ENCODE measurements at regions not wholly inside any gene's neighbourhood (a gene's known extent, or its start where the extent isn't known, plus 50 kb on each side); places are given as distances from the start of the nearest gene placed in this dataset.

DNA sequence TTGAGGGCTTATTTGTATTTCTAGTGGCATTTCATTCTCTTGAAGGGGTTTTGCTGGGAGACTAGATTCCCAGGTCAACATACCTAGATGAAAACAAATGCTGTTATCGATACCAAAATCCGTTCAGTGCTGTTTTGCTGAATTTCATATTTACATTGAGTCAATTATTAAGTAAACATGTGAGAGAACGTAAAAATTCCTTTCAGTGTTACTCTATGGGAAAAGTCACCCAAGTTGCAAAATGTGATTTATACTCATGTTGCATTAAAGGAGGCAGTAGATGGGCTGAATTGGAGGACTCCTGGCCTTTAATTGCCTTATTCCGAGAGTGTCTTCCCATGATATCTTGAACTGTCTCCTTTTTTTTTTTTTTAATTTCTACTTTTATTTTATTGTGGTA is 1011.3 kb upstream of the NR2F2 start:
- DNase-seq (ENCODE audit: low read depth in 2 of 2), result no peak

DNA sequence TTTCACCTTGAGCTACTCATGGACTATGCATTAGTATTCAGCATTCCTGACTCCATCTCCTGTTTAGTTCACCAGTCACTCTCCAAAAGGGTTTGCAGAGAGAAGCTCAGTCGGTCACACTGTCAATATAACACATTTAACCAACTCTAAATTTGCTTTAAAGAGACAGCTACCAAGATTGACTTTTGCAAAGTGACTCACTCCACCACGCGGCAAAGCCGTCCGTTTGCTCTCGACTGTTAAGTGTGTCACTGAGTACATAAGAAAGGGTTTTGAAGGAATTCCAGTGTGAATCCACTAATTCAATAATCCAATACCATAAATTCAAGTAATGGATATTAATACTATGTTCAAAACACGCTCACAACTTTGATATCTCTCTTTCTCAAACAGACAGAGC is 1006.7 kb upstream of the NR2F2 start:
- DNase-seq (ENCODE audit: low read depth in 2 of 2), result no peak

DNA sequence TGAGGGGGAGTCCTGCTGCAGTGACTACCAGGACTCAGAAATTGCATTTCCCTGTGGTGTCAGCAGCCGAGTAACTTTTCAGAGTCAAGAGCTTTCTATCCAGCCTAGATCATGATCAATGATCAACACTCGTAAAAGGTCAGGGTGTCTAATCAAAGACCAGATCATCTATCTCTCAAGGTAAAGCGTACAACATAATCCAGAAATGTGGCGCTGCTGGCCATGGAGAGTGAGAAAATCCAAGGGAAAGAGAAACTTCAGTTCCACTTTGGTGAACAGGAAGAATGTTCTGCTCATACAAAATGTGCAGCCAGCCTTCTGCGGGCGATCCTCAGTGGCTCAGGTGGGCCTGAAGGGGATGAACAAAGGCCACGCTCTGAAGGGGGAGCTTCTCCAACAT is 1005.8 kb upstream of the NR2F2 start:
- DNase-seq (ENCODE audit: low read depth in 2 of 2), result no peak

DNA sequence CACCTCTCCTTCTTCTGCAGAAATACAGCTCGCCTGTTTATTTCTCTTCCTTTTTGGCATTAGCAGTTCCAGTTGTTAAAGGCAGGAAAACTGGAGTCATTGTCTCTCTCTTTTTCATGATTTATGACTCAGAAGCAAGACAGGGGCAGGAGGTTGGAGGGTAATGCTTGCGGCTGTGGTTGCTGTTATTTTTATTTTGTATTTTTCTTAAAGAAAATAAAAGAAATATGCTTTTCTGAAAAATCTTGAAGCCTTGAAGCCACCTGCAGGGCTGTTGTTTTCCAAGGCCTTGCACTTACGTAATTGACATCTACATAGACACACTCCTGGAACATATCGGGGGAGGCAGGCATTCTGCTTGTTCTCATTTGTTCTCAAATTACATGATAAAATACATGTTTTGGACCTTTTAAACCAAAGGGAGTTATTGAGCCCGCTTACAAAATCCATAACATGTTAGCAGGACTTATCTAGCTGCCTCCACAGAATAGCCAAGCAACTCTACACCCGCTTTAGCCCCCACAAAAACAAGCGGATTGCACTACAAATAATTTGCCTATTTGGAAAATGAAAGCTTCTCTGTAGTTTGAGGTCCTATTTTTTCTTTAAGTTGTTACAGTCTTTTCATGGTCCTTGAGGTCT is 1004.6 kb upstream of the NR2F2 start:
- no peak for DNase-seq (ENCODE audit: low read depth in 2 of 2)

DNA sequence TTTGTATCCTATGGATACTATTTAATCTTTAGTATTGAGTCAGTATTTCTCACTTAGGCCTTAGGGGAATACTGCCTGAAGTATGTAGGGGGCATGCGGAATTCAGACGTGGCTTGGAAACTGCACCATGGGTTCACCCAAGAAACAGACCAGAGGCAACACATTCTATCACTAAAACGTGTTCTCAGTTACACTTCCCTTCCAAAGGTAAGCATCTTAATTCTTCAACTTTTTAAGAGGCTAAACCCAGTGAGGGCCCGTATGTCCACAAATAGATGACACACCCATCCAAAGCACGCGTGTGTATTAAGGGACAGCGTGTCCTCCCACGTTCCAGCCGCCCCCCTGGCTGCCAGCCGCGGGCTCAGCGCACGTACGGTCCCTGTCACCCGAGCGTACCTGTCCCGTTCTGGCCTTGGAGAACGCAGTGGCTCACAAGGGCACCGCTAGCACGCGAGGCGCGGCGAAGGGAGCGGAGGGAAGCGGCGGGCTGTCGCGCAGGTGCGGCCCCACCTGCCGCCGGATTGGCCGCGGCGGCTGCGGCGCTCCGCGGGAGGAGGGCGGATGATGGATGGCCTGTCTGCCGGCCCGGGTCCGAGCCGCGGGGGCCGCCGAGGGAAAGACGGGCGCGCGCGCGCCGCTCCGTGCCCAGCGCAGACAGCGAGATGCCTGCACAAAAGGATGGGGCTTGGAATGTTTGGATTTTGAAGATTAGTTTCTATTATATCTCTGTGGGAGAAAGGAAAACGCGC is 1003.9 kb upstream of the NR2F2 start:
- DNase-seq (ENCODE audit: low read depth in 2 of 2), result no peak

DNA sequence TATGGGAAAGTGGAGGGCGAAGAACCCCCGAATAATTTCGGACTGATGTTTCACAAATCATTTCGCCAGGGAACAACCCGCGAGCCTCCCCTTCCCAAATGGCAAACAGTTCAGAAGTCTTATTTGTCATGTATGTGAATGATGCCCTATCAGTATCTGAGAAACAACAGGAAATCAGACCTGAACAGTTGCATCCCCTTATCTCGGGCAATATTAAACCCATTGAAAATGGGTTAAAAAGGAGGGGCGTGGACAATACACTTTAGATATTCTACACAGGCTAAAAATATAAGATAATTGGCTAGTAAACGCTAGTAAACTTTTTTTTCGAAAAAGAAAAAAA is 1003.3 kb upstream of the NR2F2 start:
- DNase-seq (ENCODE audit: low read depth in 2 of 2), result no peak

DNA sequence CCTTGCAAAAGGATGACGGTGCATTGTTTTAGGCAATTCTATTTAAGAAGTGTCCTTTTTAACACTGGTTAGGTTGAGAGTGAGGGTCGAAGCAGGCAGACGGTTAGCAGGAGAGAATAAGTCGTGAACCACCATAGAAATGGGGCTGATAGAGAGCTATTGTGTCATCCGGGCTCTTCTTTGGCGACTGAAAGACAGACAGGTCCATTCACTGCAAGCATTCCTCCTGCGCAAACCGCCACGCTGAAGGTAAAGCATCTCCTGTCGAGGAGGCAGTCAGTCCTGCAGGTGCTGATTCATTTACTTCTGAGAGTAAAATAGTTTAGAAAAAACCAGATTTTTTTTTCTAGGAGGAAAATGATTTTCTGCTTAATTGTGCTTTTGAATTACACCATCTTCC is 1002.8 kb upstream of the NR2F2 start:
- no peak for DNase-seq (ENCODE audit: low read depth in 2 of 2)

DNA sequence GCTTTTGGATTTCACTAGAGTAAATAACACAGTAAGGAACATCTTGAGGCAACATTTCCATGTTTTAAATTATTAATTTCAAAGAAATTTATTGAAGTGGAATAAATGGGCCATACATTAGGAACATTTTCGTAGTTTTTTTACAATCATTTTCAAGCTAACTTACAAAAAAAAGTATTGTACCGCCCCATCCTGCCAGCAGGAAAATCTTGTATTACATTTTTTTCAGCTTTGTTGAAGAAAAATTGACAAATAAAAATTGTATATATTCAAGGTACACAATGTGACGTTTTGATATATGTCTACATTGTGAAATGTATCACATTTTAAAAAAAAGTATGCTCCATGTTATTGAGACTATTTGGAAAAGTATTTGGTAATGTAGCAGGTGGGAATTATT is 1001.9 kb upstream of the NR2F2 start:
- DNase-seq (ENCODE audit: low read depth in 2 of 2), result no peak

DNA sequence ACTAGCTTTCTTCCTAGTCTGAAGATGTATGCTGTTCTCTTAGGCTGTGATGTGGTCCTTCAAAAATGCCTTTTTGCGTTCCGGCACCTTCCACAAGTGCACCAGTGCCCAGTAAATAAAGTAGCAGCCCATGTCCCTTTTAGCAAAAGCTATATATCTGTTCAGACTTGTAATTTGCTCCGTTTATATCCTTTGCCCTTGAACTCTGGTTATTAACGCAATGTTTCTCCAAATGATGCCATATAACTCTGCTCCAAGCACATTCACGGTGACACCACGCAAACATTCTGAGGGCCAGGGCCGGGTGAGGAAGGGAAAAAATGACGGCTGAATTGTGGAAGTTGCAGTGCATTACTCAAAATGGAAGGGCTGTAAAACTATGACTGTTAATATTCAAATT is 1001.1 kb upstream of the NR2F2 start:
- no peak for DNase-seq (ENCODE audit: low read depth in 2 of 2)

DNA sequence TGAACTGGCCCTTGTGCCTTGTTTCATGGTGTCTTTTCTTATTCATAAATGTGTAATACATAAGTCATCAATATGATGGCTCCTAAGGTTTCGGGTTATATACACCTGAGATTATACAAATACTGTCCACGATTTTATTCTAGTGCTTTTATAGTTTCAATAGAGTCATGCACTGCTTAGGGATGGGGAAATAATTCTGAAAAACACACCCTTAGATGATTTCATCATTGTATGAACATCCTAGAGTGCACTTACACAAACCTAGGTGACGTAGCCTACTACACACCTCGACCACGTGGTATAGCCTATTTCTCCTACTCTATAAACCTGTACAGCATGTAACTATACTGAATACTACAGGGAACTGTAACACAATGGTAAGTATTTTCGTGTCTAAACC is 988.8 kb upstream of the NR2F2 start:
- DNase-seq (ENCODE audit: low read depth in 2 of 2), result no peak

DNA sequence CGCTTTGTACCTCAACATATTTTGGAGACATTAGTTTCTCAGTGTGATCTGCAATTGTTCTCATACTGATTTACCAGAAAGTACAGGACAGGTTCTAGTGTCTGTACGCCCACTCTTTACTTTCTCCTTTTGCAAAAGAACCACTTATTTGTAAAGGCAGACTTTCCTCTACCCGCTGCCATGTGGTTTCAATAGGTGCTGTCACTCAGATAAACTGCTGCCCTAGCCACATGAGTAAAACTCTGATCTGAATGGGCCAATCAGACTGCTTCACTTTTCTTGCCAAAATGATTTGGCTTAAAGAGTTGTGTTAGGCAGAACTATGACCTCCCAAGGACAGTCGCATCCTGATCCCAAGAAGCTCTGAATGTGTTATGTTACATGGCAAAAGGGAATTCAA is 984.6 kb upstream of the NR2F2 start:
- no peak for DNase-seq (ENCODE audit: low read depth in 2 of 2)

DNA sequence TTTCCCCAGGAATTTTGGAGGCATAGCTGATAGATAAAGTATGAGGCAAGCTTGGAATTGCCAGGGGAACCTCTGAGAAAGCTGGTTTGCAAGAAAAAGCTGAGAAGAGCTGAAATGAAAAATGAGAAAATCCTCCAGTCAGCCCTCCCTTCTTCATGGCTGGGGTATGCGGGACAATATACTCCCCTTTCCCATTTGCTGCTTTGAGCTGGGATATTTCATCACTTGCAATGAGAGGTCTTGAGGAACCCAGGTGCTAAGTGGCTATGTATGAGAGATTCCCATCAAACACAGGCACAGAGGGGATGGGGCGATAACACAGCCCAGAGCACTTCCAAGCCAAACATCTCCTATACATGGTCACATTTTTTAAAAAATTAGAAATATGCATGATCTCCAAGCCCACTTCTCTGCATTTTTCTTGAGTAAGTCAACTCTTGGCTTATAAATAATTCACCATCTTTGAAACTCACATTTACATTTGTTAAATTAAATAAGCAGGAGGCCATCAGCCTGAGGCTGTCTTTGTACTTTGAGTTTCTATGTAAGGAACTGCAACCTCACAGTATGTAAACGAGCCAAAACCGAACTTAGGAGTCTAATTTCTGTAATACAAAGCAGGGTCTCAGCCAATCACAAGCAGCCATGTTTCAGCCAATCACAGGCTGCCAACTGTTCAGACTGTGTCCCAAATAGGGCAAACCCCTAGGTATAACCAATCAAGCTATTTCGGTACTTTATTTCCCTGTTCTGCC is 983.6 kb upstream of the NR2F2 start:
- no peak for DNase-seq (ENCODE audit: low read depth in 2 of 2)

DNA sequence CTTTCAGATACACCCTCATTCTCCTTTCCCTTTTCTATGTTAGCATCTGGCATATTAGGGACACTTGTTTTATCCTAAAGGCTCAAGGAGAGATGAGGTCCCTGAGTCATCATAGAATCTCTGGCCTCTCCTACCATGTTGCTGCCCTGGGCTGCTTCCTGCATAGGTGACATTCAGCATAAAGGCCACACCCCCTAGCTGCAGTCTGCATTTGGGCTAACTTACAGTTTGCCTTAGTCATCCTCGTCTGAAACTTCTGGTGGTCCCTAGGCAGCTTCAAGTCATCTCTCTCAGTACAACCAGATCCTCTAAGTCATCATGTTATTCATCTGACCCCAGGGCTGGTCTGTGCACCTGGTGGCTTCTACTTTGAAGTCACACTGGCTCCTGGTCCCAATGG is 982.7 kb upstream of the NR2F2 start:
- DNase-seq (ENCODE audit: low read depth in 2 of 2), result no peak

DNA sequence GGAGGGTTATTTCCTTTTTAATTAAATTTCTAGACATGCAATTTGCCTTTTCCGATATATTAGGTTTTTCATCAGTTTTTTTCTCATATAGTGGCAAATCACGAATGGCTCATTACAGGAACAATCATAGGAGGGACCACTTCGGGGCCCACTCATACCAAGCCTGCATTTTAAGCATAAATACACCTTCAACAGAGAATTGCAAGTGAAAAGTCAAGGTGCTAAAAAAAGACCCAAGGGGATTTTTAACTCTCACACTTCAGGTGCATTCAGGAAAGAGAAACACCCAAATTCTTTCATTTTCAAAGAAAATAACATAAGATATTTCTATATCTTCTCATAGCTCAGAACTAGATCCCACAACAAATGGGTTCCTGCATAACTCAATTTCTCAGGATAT is 979.6 kb upstream of the NR2F2 start:
- DNase-seq (ENCODE audit: low read depth in 2 of 2), result no peak

DNA sequence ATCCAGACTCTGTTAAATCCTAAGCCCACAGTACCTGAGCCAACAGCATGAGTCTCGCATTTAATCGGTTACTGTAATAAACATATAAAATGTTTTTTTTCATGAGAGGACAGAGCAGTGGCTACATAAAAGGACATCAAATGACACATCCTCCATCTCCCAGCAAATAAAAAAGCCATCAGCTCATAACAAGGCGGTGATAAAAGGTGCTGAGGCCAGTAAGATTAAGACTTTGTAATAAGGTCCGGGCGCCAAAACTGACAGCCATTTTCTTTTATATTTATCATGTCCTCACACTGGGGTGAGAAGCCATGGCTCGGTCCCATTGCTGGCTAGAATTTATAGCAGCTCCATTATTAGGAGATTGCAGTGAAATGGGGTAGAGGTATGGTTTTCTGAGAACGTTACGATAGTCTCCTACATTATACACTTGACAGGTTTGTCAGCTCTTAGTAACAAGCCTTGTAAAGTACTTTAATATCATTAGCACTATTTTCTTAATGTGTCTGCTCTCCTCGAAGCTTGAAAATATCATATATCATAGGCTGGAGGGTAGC is 977.8 kb upstream of the NR2F2 start:
- no peak for DNase-seq (ENCODE audit: low read depth in 2 of 2)

DNA sequence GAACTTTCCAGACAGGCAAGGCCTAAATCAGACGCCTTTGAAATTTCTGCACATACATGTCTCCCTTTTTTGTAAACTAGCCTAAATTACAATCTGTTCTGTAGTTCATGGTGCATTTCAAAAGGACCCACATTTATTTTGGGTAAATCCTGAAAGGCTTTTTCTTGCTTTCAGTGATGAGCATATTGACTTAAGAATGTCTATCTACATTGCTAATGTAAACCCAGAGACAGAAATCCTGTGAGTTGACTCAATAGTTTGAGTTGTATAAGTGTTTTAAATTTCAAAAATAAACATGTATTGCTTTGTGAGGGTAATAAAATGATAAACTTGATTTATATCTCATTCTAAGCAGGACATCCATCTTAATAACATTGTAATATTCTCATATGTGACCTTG is 977.0 kb upstream of the NR2F2 start:
- no peak for DNase-seq (ENCODE audit: low read depth in 2 of 2)

DNA sequence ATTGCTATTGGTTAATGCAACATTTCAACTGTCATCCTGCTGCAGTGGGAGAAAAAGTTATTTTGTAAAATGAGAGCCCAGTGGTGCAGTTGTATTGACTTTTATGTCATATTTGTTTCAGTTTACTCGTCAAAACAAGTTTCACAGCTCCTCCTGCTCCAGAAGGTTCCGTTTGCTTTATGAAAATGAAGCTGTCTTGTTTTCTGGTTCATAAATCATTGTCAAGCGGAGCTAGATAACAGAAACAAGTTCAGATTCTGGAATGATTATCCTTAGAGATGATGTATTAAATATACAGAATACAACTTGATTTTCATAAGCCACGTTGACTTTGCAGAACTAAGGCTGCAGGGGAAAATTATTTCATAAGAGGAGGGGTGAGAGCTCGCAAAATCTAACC is 970.5 kb upstream of the NR2F2 start:
- no peak for DNase-seq (ENCODE audit: low read depth in 2 of 2)

DNA sequence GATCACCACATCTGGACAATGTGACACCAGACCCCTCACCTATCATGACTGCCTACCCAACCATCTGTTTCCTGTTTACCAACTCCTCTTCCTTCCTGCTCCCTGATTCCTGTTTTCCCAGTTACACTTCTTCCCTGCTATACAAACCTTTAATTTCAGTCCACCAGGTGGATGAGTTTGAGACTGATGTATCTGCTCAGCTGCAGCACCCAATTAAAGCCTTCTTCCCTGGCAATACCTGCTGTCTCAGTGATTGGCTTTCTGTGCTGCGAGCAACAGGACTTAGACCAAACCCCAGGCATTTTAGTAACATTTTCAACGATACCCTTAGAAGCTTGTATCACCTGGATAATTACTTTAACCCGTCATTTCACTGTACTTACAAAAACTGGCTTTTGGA is 968.2 kb upstream of the NR2F2 start:
- DNase-seq (ENCODE audit: low read depth in 2 of 2), result no peak

DNA sequence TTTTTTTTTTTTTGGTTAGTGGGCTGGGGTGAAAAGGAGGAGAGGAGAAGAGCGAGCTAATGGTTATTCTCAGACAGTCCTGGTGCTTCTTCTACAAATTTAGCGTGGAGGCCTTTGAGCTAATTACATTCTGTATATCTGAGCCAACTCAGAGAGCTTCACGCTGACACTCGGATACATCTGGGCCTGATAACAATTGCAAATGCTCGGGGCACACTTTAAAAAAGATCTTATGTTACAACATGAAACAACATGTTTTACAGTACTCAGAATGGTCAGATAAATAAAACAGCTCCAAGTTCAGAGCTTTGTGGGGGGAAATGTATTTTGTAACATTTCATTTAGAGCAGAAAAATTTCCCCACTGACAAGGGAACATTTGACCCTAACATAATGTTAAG is 966.9 kb upstream of the NR2F2 start:
- DNase-seq (ENCODE audit: low read depth in 2 of 2), result no peak

DNA sequence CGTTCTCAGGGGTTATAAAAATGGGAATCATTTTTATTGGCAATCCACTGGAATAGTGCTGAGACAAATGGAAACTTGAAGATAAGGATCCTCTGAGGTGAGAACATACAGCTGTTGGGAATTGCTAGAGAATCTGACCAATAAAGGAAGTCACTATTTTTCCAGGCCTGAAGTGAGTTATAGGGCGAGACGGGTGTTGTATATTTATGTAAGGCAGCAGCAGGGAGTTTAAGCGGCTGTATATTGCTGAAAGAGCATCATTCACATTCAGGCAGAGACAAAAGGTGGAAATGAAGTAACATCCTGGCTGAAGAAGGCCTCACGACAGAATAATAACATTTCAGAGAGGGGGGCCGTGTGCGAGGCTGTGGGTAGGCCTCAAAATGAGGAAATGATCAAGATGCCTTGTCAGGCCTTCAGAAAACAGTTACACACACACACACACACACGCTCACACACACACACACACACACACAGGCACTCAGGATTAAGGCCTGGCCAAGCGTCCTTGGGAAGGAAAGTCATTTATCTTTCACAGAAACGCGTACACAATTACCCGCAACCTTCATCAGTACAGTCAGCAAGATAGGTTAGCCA is 964.9 kb upstream of the NR2F2 start:
- no peak for DNase-seq (ENCODE audit: low read depth in 2 of 2)

DNA sequence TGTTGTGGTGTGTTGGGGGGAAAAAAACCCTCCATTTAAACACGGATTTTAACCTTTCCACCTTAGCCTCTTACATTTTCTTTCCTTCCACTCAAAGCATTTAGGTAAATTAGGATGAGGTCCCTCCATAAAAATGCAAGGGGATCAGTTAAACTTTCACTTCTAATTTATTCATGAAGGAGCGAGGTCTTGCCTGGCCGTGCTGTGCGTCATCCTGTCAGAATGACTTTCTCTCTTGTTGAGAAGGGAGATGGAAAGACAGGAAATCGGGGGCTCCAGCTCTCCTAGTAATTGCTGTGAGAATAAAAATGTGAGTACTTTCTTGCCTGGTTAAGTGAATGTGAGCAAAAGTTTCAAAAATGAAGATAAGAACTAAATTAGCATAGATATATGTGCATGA is 962.3 kb upstream of the NR2F2 start:
- DNase-seq (ENCODE audit: low read depth in 2 of 2), result no peak

DNA sequence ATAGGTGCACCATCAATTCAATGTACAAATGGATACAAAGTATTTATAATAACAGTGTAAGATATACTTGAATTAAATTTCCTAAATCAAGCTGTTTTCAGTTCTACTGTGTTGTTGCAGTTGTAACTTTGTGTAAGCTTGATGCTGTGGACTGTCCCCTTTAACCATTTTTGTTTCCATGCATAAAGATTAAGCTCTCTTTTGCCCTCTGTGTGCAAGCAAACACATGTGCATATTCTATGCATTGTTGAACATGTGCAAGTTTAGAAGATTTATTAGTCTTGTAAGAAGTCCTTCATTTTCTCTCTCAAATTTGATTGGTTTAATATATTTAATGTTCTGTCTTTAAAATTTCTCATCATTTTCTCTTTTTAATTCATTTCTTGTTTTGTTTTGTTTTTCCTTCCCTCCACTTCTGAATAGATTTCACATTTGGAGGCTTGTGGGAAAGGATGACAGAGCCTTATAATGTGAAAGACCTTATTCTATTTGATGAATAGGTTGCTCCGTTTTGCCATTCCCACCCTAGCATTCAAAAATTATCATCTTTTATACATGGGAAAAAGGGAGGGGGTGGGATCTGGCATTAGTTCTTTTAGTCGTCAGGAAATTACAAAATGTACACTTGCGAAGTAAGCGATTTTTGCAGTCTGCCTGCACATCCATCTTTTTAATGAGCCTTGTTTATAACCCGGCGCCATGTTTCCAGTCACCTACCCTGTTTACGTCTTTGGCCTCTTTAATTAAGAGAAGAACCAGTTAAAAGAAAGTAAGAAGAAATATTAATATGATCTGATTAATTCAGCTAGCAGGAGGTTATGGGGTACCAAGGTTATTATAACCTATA is 961.5 kb upstream of the NR2F2 start:
- no peak for DNase-seq (ENCODE audit: low read depth in 2 of 2)

Measured in stimulated activated CD4-positive, alpha-beta T cell treated with anti-CD3 and anti-CD28 coated beads, Interleukin-12 subunit alpha, Interleukin-12 subunit beta, amount 100 ng/mL, for 24 hours (primary cell).